ENCODE measurements at regions not wholly inside any gene's neighbourhood (a gene's known extent, or its start where the extent isn't known, plus 50 kb on each side); places are given as distances from the start of the nearest gene placed in this dataset.
A peak's percentile ranks its signal among the peaks of the same experiment; 100 is the strongest.

DNA sequence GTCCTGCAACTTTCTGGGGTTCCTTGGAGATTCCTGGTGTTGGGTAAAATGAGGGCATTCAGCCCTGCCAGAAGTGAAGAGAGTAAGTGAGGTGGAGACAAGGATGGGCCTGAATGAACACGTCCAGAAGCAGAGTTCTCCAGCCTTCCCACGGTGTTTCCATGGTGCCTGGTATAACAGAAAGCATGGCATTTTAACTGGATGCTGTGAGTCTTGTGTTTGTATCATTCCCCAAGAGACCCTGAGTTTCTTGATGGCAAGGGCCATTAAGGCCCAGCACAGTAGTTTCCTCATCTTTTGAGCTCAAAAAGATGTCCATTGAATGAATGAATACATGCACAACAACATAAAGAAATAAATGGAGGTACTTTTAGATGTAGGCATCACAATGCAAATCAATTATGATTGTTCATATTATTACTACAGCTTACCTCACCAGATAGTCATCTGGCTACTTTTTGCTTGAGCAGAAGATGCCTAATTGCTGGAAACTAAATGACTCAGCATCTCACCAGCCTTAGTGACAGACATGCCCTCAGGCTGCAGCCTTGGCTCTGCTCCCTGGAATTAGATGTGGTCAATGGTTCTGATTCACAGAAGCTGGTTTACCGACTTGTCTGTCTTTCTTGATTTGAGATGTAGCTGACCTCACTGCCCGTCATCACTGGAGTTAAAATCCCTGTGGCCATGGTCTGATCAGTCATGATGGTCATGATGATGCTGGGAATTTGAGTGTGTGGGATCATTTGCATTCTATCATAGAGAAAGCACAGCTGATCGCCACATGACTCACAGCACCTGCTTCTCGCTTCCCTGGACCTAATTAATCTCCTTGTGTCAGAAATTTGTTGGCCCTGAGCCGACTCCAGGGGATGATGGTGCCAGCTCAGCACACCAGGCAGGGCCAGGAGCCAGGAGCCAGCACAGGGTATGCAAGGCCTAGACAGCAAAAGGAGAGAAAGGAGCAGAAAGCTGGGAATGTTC lies 83.9 kb downstream of the CXCL12 start:
- no peak overlapping the region for H3K4me2 ChIP-seq (ENCODE audit: low read length)
- H3K4me3 ChIP-seq (replicated peaks in 1 of 2; ENCODE audit: low read depth in 1 of 2, low read length in 2 of 2): no peak overlapping the region
- H3K9me3 ChIP-seq (ENCODE audit: control insufficient read depth in 1 of 2, insufficient read depth in 1 of 2, low read depth in 1 of 2, low read length in 2 of 2): no peaks in the 10 kb centered on the region
- H3K9ac ChIP-seq (ENCODE audit: low read length): no peak overlapping the region
- TF ChIP-seq CBX3 (IDR thresholded peaks at IDR 0.05; ENCODE audit: low read depth): 0 out of 2 replicates have a peak, but pooled peaks have one; percentile 25
- TF ChIP-seq EZH2 (IDR thresholded peaks at IDR 0.05): no peak
- TF ChIP-seq, protein P1, sequence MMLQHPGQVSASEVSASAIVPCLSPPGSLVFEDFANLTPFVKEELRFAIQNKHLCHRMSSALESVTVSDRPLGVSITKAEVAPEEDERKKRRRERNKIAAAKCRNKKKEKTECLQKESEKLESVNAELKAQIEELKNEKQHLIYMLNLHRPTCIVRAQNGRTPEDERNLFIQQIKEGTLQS (IDR thresholded peaks at IDR 0.05): no peak
- TF ChIP-seq RAD21 (IDR thresholded peaks at IDR 0.05; ENCODE audit: low read depth): no peak
- peak; percentile 44 for TF ChIP-seq SP1 (IDR thresholded peaks at IDR 0.05; ENCODE audit: low read depth)
- TF ChIP-seq FOSL1 (IDR thresholded peaks at IDR 0.05; ENCODE audit: low read depth): peak; percentile 59
- TF ChIP-seq, protein P2, sequence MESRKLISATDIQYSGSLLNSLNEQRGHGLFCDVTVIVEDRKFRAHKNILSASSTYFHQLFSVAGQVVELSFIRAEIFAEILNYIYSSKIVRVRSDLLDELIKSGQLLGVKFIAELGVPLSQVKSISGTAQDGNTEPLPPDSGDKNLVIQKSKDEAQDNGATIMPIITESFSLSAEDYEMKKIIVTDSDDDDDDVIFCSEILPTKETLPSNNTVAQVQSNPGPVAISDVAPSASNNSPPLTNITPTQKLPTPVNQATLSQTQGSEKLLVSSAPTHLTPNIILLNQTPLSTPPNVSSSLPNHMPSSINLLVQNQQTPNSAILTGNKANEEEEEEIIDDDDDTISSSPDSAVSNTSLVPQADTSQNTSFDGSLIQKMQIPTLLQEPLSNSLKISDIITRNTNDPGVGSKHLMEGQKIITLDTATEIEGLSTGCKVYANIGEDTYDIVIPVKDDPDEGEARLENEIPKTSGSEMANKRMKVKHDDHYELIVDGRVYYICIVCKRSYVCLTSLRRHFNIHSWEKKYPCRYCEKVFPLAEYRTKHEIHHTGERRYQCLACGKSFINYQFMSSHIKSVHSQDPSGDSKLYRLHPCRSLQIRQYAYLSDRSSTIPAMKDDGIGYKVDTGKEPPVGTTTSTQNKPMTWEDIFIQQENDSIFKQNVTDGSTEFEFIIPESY (IDR thresholded peaks at IDR 0.05; ENCODE audit: extremely low read depth, insufficient replicate concordance, low read length): no peak
- TF ChIP-seq TCF7L2 (IDR thresholded peaks at IDR 0.05; ENCODE audit: borderline replicate concordance, extremely low read depth, insufficient read depth, insufficient read length): no peak
- TF ChIP-seq CEBPB (IDR thresholded peaks at IDR 0.05; ENCODE audit: low read depth): peak; percentile 27; the same call in 1 of the 2 replicates
- TF ChIP-seq ZFX (IDR thresholded peaks at IDR 0.05): no peak
- no peak for TF ChIP-seq POLR2A (IDR thresholded peaks at IDR 0.05; ENCODE audit: borderline replicate concordance, extremely low read depth, insufficient read depth, insufficient read length)
- peak; percentile 46; the same call in 1 of the 2 replicates for TF ChIP-seq JUND (IDR thresholded peaks at IDR 0.05)
- TF ChIP-seq SIN3A (IDR thresholded peaks at IDR 0.05; ENCODE audit: low read depth): no peak
- BruUV-seq (replicated peaks): no TSS peak
- intact Hi-C loops (cut with micrococcal nuclease): no loop called here
- peak; percentile 47 for DNase-seq (ENCODE audit: low read depth, low spot score)
- no peaks in the 10 kb centered on the region for H3K79me2 ChIP-seq (ENCODE audit: insufficient read depth, low read length)
- ChIA-PET CTCF (interaction anchor here (0.8 kb wide), 1 partner anchor 86 kb away, joined by 3 read pairs; no protein-coding TSS in a partner anchor), RAD21 (ENCODE audit: low non-redundant PET in 1 of 2, low total read pairs in 2 of 2, uncharacterized antibody in 2 of 2, unreplicated experiment in 2 of 2) (no interaction called here), POLR2A (no interaction called here)
- H2AFZ ChIP-seq (ENCODE audit: low read depth, low read length, poor library complexity, severe bottlenecking): no peak overlapping the region
- peak; percentile 55 for ATAC-seq
- H4K20me1 ChIP-seq (ENCODE audit: insufficient read depth): no peaks in the 10 kb centered on the region
- peaks cover 3 to 11% of the 10 kb centered on the region in 2 experiments; a peak in 1 of 4 replicates for H3K4me1 ChIP-seq (ENCODE audit: control insufficient read depth in 1 of 2, insufficient read depth in 2 of 2, low read length in 2 of 2)
- peaks cover 12% of the 10 kb centered on the region for H3K27me3 ChIP-seq (ENCODE audit: insufficient read depth, low read length)
- H3K9me2 ChIP-seq (ENCODE audit: insufficient read depth): no peaks in the 10 kb centered on the region
- no peaks in the 10 kb centered on the region for H3K36me3 ChIP-seq (ENCODE audit: control insufficient read depth in 1 of 2, insufficient read depth in 2 of 2, low read length in 2 of 2)
- no peak overlapping the region for H3K27ac ChIP-seq (ENCODE audit: low read depth, low read length)

Data from HCT116 (cell line).